Upper lobe of left lung (tissue), 6 donors: ENCODE measurements at regions not wholly inside any gene's neighbourhood (a gene's known extent, or its start where the extent isn't known, plus 50 kb on each side); places are given as distances from the start of the nearest gene placed in this dataset.
"Not testable (repeated sequence)": the region's sequence is repeated elsewhere in the genome, so short reads cannot be mapped to it uniquely, and the experiment has no call there.

Source experiments
- ATAC-seq, 2 donors: fragments of 200-7000 bp; cut with Tn5 transposase; one replicate each; pipeline ENCODE4 v1.9.1; 2022; ENCODE audit warnings: mild to moderate bottlenecking in 2 of 2, moderate library complexity in 2 of 2; ENCODE audit not compliant: low FRiP score in 2 of 2
- DNase-seq, 2 donors: peaks; one replicate each; pipeline ENCODE4 v3.0.0-alpha.2; 2019 to 2020
- H3K27ac ChIP-seq, 4 donors: fragments of 200-600 bp; sonication (generic); one replicate each; pipeline ENCODE4 v1.5.1; 2016 to 2019
- H3K27me3 ChIP-seq, 4 donors: fragments of 200-600 bp; sonication (generic); one replicate each; pipeline ENCODE4 v1.5.1; 2017 to 2019
- H3K36me3 ChIP-seq, 4 donors: fragments of 200-600 bp; sonication (generic); one replicate each; pipeline ENCODE4 v1.5.1; 2016 to 2019
- H3K4me1 ChIP-seq, 4 donors: fragments of 200-600 bp; sonication (generic); one replicate each; pipeline ENCODE4 v1.5.1; 2018 to 2019
- H3K4me3 ChIP-seq, 4 donors: fragments of 200-600 bp; sonication (generic); one replicate each; pipeline ENCODE4 v1.5.1; 2017 to 2019; ENCODE audit warnings: mild to moderate bottlenecking in 2 of 4, moderate library complexity in 1 of 4
- H3K9me3 ChIP-seq, 4 donors: fragments of 200-600 bp; sonication (generic); one replicate each; pipeline ENCODE4 v1.5.1; 2018 to 2019
- CTCF ChIP-seq, 6 experiments: fragments of 450-650 bp in 4 of 6; fragments of 200-600 bp in 2 of 6; sonication (generic) in 2 of 6; IDR thresholded peaks; one replicate each; pipeline ENCODE4 v1.5.1; 2016 to 2019; ENCODE audit warnings: antibody characterized with exemption in 6 of 6
- EP300 ChIP-seq, 4 donors: sonication (generic); formaldehyde crosslinking; IDR thresholded peaks; one replicate each; pipeline ENCODE4 v1.5.1; 2017; ENCODE audit warnings: antibody characterized with exemption in 4 of 4, control low read depth in 2 of 4
- POLR2A ChIP-seq, 4 donors: fragments of 450-650 bp; IDR thresholded peaks; one replicate each; pipeline ENCODE4 v1.5.1; 2016 to 2017; ENCODE audit warnings: antibody characterized with exemption in 4 of 4, mild to moderate bottlenecking in 2 of 4
- POLR2AphosphoS5 ChIP-seq, 2 donors: sonication (generic); formaldehyde crosslinking; IDR thresholded peaks; one replicate each; pipeline ENCODE4 v1.5.1; 2017; ENCODE audit warnings: antibody characterized with exemption in 2 of 2
- WGBS, 2 donors: methylation state at CpG; one replicate each; pipeline ENCODE4 v1.1.5; 2017 to 2018; 5-methylcytosine and 5-hydroxymethylcytosine counted together
- donor health status: DM: no; HTN: no; CAD: no; lungs with moderate emphysema.
- donor health status: DM: no; HTN: yes; CAD: no; lungs with severe emphysema.

- no peak for TF ChIP-seq POLR2A (IDR thresholded peaks at IDR 0.05)
- no peak for TF ChIP-seq CTCF (IDR thresholded peaks at IDR 0.05)
- no peak for TF ChIP-seq EP300 (IDR thresholded peaks at IDR 0.05)
- no peak for TF ChIP-seq POLR2AphosphoS5 (IDR thresholded peaks at IDR 0.05)
- Histone ChIP-seq H3K27ac (no peak overlapping the region), H3K4me1 (peaks cover 0 to 4% (median 0%) of the 10 kb centered on the region in 4 donors), H3K4me3 (no peak overlapping the region), H3K36me3 (no peaks in the 10 kb centered on the region), H3K9me3 (no peaks in the 10 kb centered on the region), H3K27me3 (no peaks in the 10 kb centered on the region)
- ATAC-seq = no peak
- 77 to 81% methylated on average over 4 of the region's 4 CpGs for WGBS, 2 donors
- DNase-seq = no peak
These were observed 278.8 kb downstream of the RND3 start for GRCh38 chr2:150208689-150209088.

GRCh38 chr2:150207979-150208378 is 279.5 kb downstream of the RND3 start:
- 29 to 37% methylated on average over 3 of the region's 3 CpGs for WGBS, 2 donors
- Histone ChIP-seq H3K4me3 (no peak overlapping the region), H3K36me3 (no peaks in the 10 kb centered on the region), H3K27ac (no peak overlapping the region), H3K4me1 (peaks cover 0 to 4% (median 0%) of the 10 kb centered on the region in 4 donors), H3K9me3 (no peaks in the 10 kb centered on the region), H3K27me3 (no peaks in the 10 kb centered on the region)
- ATAC-seq (no peak), DNase-seq (no peak)
- no peak for TF ChIP-seq EP300 (IDR thresholded peaks at IDR 0.05)
- TF ChIP-seq CTCF (IDR thresholded peaks at IDR 0.05) = no peak
- TF ChIP-seq POLR2AphosphoS5 (IDR thresholded peaks at IDR 0.05) = no peak
- no peak for TF ChIP-seq POLR2A (IDR thresholded peaks at IDR 0.05)

GRCh38 chr2:150204451-150204850 is 283.0 kb downstream of the RND3 start:
- no peak for DNase-seq
- Histone ChIP-seq H3K4me1 (peaks cover 0 to 4% (median 0%) of the 10 kb centered on the region in 4 donors), H3K27ac (no peak overlapping the region), H3K36me3 (no peaks in the 10 kb centered on the region), H3K9me3 (no peaks in the 10 kb centered on the region), H3K27me3 (no peaks in the 10 kb centered on the region), H3K4me3 (no peak overlapping the region)
- 54 to 56% methylated on average over 3 of the region's 3 CpGs for whole genome bisulfite sequencing, 2 donors
- TF ChIP-seq POLR2AphosphoS5 (IDR thresholded peaks at IDR 0.05) (no peak), POLR2A (IDR thresholded peaks at IDR 0.05) (no peak), CTCF (IDR thresholded peaks at IDR 0.05) (no peak)
- ATAC-seq = no peak

- DNase-seq, H3K4me1 ChIP-seq, H3K27ac ChIP-seq, H3K36me3 ChIP-seq, H3K4me3 ChIP-seq, H3K27me3 ChIP-seq, ATAC-seq, H3K9me3 ChIP-seq: not testable (repeated sequence)
- 77 to 79% methylated on average over 1 of the region's 1 CpG for WGBS, 2 donors
These were observed 292.7 kb downstream of the RND3 start for GRCh38 chr2:150194816-150195215.

GRCh38 chr2:150192701-150193100 is 294.8 kb downstream of the RND3 start:
- 99 to 100% methylated on average over 6 of the region's 6 CpGs for WGBS, 2 donors
- no peak for TF ChIP-seq POLR2A (IDR thresholded peaks at IDR 0.05)
- TF ChIP-seq CTCF (IDR thresholded peaks at IDR 0.05) = no peak
- no peak for TF ChIP-seq POLR2AphosphoS5 (IDR thresholded peaks at IDR 0.05)
- no peak for TF ChIP-seq EP300 (IDR thresholded peaks at IDR 0.05)

More at GRCh38 chr2:150192701-150193100, 294.8 kb downstream of the RND3 start:
- Histone ChIP-seq H3K9me3 (no peaks in the 10 kb centered on the region), H3K4me3 (no peak overlapping the region), H3K4me1 (no peaks in the 10 kb centered on the region), H3K27me3 (no peaks in the 10 kb centered on the region), H3K36me3 (no peaks in the 10 kb centered on the region), H3K27ac (no peak overlapping the region)
- ATAC-seq = no peak
- no peak for DNase-seq
